HepG2 (cell line): ENCODE measurements at regions not wholly inside any gene's neighbourhood (a gene's known extent, or its start where the extent isn't known, plus 50 kb on each side); places are given as distances from the start of the nearest gene placed in this dataset.

Source experiments
- BHLHE40 ChIP-seq: IDR thresholded peaks from 2 replicates; pipeline ENCODE4 v1.6.1; 2011; ENCODE audit warnings: low read length, improper control_type of control experiment
- CTCF ChIP-seq: sonication (generic); formaldehyde crosslinking; IDR thresholded peaks from 2 replicates; pipeline ENCODE4 v1.5.0; 2020; ENCODE audit warnings: mild to moderate bottlenecking, missing genetic modification reagents, moderate library complexity
- MLLT10 ChIP-seq: sonication (generic); formaldehyde crosslinking; IDR thresholded peaks from 2 replicates; pipeline ENCODE4 v1.4.0; 2020; ENCODE audit warnings: missing genetic modification reagents
- ZBTB33 ChIP-seq: sonication (generic); formaldehyde crosslinking; IDR thresholded peaks from 2 replicates; pipeline ENCODE4 v1.4.0; 2020; ENCODE audit warnings: missing genetic modification reagents
- ZNF512 ChIP-seq: sonication (generic); formaldehyde crosslinking; IDR thresholded peaks from 2 replicates; pipeline ENCODE4 v1.4.0; 2020; ENCODE audit warnings: mild to moderate bottlenecking, missing genetic modification reagents
- ZZZ3 ChIP-seq: sonication (generic); formaldehyde crosslinking; IDR thresholded peaks from 2 replicates; pipeline ENCODE4 v1.4.0; 2020; ENCODE audit warnings: missing genetic modification reagents, mild to moderate bottlenecking, borderline replicate concordance

GRCh38 chr2:60282886-60283285 lies 270.6 kb downstream of the BCL11A start:
- TF ChIP-seq BHLHE40 (no peak), ZZZ3 (CRISPR knock-in tag) (no peak), ZNF512 (no peak), MLLT10 (CRISPR knock-in tag) (no peak), ZBTB33 (CRISPR knock-in tag) (no peak), CTCF (CRISPR knock-in tag) (no peak)
